ENCODE measurements at regions not wholly inside any gene's neighbourhood (a gene's known extent, or its start where the extent isn't known, plus 50 kb on each side); places are given as distances from the start of the nearest gene placed in this dataset.

- no peak for TF ChIP-seq CTCF (conservative IDR thresholded peaks at IDR 0.05; ENCODE audit: low read length)
- no peak for TF ChIP-seq EZH2phosphoT487 (IDR thresholded peaks at IDR 0.05; ENCODE audit: borderline replicate concordance, low read depth, low read length)
Measured at GRCh38 chr14:84760489-84761126, 769.3 kb upstream of the FLRT2 start.

Measured in OCI-LY7 (cell line).